DMS53 treated with DMSO at 0.1 percent for 48 hours (cell line): ENCODE measurements at regions not wholly inside any gene's neighbourhood (a gene's known extent, or its start where the extent isn't known, plus 50 kb on each side); places are given as distances from the start of the nearest gene placed in this dataset.

Experiments used
- DNase-seq: peaks from one replicate; lab custom pipeline; 2025; ENCODE audit not compliant: unreplicated experiment; lab: John Stamatoyannopoulos, UW

GRCh38 chr13:73901324-73902068 lies 232.7 kb downstream of the KLF12 start:
- DNase-seq: no peak

DNA sequence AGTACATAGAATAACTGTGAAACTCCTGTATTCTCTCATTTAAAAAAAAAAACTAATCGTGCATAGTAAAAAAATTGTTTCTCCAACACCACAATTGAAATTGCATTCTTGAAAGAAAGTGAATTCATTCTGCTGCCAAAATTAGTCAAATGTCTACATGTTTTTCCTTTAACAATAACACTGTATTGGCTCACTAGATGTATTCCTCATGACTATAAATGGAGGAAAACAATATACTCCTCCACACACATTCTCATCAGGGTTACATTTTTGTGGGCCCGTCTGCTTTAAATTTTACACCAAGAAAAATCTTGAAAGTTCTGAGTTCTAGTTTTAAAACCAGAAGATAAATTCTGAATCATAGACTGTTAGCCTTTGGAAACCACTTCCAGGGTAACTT lies 233.6 kb downstream of the KLF12 start:
- no peak for DNase-seq

- no peak for DNase-seq
Observed at GRCh38 chr13:73898899-73899298, 235.3 kb downstream of the KLF12 start.

- no peak for DNase-seq
Observed at GRCh38 chr13:73898276-73898675, 235.9 kb downstream of the KLF12 start.

GRCh38 chr13:73894995-73895571 lies 239.1 kb downstream of the KLF12 start:
- DNase-seq: no peak

DNA sequence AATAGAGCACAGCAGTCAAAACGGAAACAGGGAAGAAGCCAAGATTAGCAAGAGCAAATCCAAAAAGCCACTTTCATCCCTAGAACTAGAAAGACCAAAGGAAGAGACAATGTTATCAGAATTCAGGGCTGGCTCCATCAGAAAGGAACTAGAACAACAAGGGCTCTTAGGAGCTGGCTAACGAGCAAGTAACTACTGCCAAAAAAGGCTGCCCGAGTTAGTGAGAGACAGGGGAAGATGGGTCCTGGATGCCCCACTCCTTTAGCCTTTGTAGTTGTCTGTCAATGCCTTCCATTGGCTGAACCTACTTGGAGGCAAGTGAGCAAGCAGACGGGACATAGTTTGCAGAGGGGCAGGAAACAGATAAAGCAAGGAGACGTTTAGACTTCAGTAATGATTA lies 240.4 kb downstream of the KLF12 start:
- no peak for DNase-seq

DNA sequence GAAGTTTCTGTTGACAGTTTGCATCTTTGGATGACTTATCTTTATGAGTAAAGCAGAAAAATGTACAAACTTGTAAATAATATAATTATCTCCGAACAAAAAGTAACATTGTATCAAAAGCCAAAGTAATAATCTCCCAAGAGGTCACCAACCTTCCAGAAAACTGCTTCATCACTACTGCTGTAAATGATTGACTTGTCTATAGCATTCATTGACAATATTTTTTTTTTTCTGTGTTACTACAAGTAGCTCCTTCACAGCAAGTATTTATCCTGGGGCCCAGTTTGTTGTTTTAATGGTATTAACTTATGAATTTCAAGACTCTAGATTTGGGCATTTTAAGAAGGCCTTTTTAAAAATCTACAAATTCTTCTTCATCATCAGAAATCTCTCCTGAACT lies 242.4 kb downstream of the KLF12 start:
- DNase-seq: peak; percentile 1

GRCh38 chr13:73883162-73883561 lies 251.0 kb downstream of the KLF12 start:
- DNase-seq: no peak

GRCh38 chr13:73880365-73880764 lies 253.8 kb downstream of the KLF12 start:
- DNase-seq: no peak

DNA sequence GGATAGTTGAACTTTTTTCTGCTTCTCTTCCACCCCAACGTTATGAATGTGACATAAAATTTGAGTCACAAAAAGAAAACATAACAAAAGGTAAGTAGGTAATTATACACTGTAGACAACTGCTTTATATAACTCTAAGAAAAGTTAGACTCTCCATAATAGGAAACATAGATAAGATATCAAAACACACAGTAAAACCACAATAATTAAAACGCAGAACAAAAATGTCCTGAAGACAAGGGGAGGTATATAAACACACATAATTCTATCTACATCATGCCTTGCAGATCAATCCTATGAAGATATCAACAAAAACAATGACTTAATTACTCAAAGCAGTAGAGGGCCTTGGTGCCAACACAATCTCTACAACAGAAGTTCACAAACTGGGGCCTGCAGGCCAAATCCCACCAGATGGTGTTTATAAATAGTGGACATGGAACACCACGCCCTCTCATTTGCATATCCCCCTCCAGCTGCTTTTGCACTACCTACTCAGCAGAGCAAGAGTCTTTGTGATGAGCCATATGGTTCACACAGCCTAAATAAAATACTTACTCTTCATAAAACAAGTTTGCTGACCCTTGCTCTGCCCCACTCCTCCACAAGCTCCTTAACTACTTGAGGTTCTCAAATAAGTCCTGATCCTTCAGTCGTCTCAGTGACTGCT lies 254.7 kb downstream of the KLF12 start:
- no peak for DNase-seq

DNA sequence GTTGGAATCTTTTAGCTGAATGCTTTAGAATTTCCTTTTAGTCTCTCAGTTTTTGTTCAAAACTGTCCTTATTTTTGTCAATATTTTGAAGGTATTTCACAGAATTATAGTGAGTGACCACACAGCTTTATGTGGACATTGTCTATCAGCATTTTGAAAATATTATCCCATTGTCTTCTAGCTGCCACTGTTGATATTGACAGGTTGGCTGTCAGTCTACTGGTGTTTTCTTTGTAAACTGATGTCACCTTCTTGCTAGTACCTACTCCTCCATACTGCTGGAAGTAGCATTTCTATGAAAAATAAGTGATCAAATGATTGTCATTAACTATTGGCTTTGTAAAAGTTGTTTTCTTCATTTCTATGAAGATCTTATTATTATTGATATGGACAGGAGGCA lies 256.8 kb downstream of the KLF12 start:
- no peak for DNase-seq

DNA sequence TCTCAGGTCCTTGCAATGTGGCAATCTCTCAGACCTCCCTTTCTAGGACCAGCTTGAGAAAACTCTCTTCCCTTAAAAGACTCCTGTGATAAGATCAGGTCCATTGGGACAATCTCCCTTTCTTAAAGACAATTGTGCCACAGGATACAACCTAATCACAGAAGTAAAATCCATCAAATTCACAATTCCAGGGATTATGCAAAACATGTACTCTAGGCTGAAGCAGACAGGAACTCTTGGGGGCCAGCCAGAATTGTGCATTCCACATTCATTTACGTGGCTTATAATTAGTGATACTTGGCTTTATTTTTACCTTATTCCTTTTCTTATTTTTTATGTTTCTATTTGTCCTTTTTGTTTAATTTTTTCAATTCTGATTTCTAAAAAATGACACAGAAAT lies 257.9 kb downstream of the KLF12 start:
- DNase-seq: no peak

DNA sequence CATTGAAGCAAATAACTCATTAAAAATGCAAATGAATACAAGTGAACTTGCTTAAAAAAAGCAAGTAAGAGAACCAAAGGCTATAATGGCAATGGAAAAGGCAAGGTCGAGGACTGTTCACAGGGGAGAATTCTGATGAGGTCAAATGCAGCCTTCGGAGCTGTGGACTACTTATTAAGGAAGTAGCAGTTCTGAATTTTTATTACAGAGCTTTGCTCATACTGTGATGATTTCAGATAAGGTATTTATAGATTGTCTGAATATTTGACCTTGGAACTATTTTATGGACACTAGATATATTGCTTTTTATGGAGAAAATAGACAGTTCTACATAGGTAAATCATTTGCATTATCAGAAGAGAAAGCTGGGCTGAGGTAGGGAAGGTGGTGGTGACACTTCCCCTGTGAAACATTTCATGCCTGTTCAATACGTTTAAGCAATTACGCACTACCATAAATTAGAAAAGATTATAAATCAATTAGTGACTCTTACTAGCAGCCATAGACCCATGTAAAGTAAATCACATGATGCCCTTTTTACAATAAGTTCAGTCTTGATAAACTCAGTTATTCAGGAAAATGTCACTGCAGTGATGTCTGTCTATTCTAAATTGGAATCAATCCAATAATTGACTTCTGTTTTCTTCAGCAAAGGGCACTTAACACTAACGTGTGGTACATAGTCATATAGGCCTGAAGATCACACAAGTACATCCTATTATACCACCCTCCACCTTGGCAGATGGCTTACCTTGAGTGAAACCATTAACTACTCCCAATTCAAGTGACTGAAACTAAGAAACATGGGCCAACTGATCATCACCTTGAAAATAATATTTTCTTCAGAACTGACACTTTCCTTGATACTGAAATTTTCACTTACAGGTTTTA lies 260.0 kb downstream of the KLF12 start:
- DNase-seq: no peak

DNA sequence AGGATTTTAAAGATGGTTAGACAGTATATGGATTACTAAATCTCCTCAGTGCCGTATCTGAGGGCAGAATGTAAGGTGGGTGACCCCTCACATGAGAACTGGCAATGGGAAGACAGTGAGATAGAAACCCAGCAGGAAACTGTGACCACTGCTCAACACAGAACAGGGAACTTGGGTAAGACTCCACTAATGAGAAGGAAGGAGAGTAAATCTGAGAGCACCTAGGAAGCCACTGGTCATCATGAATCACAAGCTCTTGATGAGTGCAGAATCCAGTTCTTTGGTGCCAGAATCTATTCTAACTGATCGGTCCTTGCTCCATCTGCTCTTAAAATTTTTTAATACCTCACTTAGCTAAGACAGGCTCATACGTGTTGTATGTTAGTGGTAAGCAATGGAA lies 261.8 kb downstream of the KLF12 start:
- DNase-seq: no peak

DNA sequence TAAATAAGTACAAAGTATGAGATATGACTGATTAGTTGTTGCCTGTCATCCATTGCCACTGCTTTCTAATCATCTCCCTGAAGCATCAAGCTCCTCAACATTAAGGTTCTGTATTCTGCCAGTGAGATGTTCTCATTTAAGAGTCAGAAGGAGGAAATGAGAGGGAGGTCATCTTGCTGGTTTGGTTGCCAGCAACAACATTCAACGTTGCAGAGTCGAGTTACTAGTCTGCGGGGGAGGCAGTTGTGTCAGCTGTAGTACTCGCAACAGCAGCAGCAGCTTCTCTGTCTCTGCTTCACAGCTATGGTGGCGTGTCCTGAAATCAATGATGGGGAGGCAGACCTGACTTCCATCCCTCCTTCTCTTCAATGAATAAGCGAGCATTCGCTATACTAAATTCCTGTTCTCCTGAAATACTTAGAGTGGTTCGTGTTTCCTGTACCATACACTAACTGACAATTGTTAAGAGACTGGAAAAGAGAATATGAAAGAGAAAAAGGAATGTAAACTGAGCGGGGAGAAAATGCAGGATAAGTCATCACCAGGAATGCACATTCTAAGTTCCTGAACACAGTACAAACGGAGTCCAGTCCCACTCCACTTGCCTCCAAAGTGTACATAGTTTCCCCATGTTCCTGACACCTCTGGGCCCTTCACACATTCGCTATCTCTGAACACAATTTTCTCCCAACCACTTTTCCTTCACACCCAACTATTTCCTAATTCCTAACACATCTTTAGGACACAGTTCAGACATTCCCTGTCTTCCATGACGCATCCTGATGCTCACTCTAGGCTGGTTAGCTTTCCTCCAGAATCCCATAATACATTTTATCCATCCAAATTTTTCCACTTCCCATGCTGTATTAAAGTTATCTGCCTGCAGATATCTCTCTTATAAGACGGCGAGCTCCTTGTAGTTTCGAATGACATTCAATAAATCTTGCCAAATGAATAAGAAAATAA lies 263.0 kb downstream of the KLF12 start:
- DNase-seq: no peak

GRCh38 chr13:73870036-73870741 lies 264.0 kb downstream of the KLF12 start:
- DNase-seq: no peak

- no peak for DNase-seq
Observed at GRCh38 chr13:73865027-73865426, 269.2 kb downstream of the KLF12 start.

- DNase-seq: no peak
Observed at GRCh38 chr13:73861136-73861535, 273.1 kb downstream of the KLF12 start.

GRCh38 chr13:73860501-73860900 lies 273.7 kb downstream of the KLF12 start:
- no peak for DNase-seq

DNA sequence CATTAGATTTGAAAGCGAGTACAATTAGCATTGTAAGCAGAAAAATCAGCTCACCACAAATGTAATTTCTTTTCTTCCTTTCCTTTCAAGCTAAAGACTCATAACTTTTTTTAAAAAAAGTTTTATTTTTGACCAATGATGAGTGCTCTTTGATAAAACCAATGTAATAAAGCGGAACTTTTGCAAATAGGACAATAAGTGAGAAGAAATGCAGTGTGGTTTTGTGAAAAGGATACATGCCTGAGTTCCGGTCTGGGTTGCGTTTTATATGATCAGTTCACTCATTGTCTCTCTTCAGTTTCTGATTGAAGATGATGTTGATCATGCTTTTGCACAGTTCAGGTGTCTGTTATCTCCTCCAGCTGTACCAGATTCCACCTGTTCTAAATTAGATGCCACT lies 274.4 kb downstream of the KLF12 start:
- DNase-seq: no peak
